ENCODE measurements at regions not wholly inside any gene's neighbourhood (a gene's known extent, or its start where the extent isn't known, plus 50 kb on each side); places are given as distances from the start of the nearest gene placed in this dataset.

GRCh38 chr2:30339071-30339470 lies 107.7 kb downstream of the LBH start:
- TF ChIP-seq CTCF (IDR thresholded peaks at IDR 0.05; ENCODE audit: borderline replicate concordance) = no peak
- no peak overlapping the region for H3K4me3 ChIP-seq
- no peak overlapping the region for H3K27ac ChIP-seq (replicated peaks)
- intact Hi-C loops (cut with micrococcal nuclease) = no loop called here
- H3K4me1 ChIP-seq = peaks cover 33% of the 10 kb centered on the region
- no peaks in the 10 kb centered on the region for H3K36me3 ChIP-seq
- peaks cover 7% of the 10 kb centered on the region for H3K9me3 ChIP-seq (replicated peaks)
- no peaks in the 10 kb centered on the region for H3K27me3 ChIP-seq (ENCODE audit: low read depth)
- no peak for DNase-seq

GRCh38 chr2:30341500-30342267 lies 105.4 kb upstream of the LCLAT1 start:
- peaks cover 7% of the 10 kb centered on the region for H3K9me3 ChIP-seq (replicated peaks)
- H3K27ac ChIP-seq (replicated peaks) = no peak overlapping the region
- no peak overlapping the region for H3K4me3 ChIP-seq
- H3K27me3 ChIP-seq (ENCODE audit: low read depth) = no peaks in the 10 kb centered on the region
- TF ChIP-seq CTCF (IDR thresholded peaks at IDR 0.05; ENCODE audit: borderline replicate concordance) = peak; percentile 49
- H3K36me3 ChIP-seq = no peaks in the 10 kb centered on the region
- intact Hi-C loops (cut with micrococcal nuclease) = no loop called here
- H3K4me1 ChIP-seq = peaks cover 20% of the 10 kb centered on the region
- no peak for DNase-seq

GRCh38 chr2:30346471-30347169 lies 100.4 kb upstream of the LCLAT1 start:
- no peaks in the 10 kb centered on the region for H3K36me3 ChIP-seq

GRCh38 chr2:30348825-30349224 lies 98.2 kb upstream of the LCLAT1 start:
- no peak for TF ChIP-seq CTCF (IDR thresholded peaks at IDR 0.05; ENCODE audit: borderline replicate concordance)
- peak overlapping the region; percentile 69 for H3K4me3 ChIP-seq
- H3K27ac ChIP-seq (replicated peaks) = peak overlapping the region; percentile 86
- no peaks in the 10 kb centered on the region for H3K27me3 ChIP-seq (ENCODE audit: low read depth)
- intact Hi-C loops (cut with micrococcal nuclease) = no loop called here
- DNase-seq = no peak
- H3K36me3 ChIP-seq = no peaks in the 10 kb centered on the region
- H3K4me1 ChIP-seq = peaks cover 74% of the 10 kb centered on the region
- H3K9me3 ChIP-seq (replicated peaks) = no peaks in the 10 kb centered on the region

More at GRCh38 chr2:30346471-30347169, 100.4 kb upstream of the LCLAT1 start:
- DNase-seq = peak; percentile 84
- no peaks in the 10 kb centered on the region for H3K27me3 ChIP-seq (ENCODE audit: low read depth)
- H3K4me3 ChIP-seq = peak overlapping the region; percentile 69
- H3K4me1 ChIP-seq = peaks cover 54% of the 10 kb centered on the region
- peak overlapping the region; percentile 86 for H3K27ac ChIP-seq (replicated peaks)
- TF ChIP-seq CTCF (IDR thresholded peaks at IDR 0.05; ENCODE audit: borderline replicate concordance) = no peak
- peaks cover 7% of the 10 kb centered on the region for H3K9me3 ChIP-seq (replicated peaks)
- intact Hi-C loops (cut with micrococcal nuclease) = no loop called here

GRCh38 chr2:30349691-30350090 lies 97.4 kb upstream of the LCLAT1 start:
- Histone ChIP-seq H3K4me1 (peaks cover 82% of the 10 kb centered on the region), H3K4me3 (no peak overlapping the region), H3K27me3 (ENCODE audit: low read depth) (no peaks in the 10 kb centered on the region), H3K36me3 (no peaks in the 10 kb centered on the region), H3K27ac (replicated peaks) (peak overlapping the region; percentile 86), H3K9me3 (replicated peaks) (no peaks in the 10 kb centered on the region)
- DNase-seq = no peak
- TF ChIP-seq CTCF (IDR thresholded peaks at IDR 0.05; ENCODE audit: borderline replicate concordance) = no peak
- intact Hi-C loops (cut with micrococcal nuclease) = loop anchor here (10.0 kb wide), 2 partner anchors 65 to 115 kb away; partner anchors contain the start of gene LBH

Data from left ventricle myocardium inferior (tissue), 1 donor.